Neural progenitor cell (in vitro differentiated cells): ENCODE measurements at regions not wholly inside any gene's neighbourhood (a gene's known extent, or its start where the extent isn't known, plus 50 kb on each side); places are given as distances from the start of the nearest gene placed in this dataset.

Experiments used
- DNase-seq: peaks from one replicate; pipeline ENCODE4 v3.0.0-alpha.2; 2016; ENCODE audit warnings: low spot score
- H2AFZ ChIP-seq: fragments of 200-600 bp; sonication (generic); replicated peaks from 2 replicates; pipeline ENCODE4 v1.6.1; 2016; ENCODE audit warnings: antibody characterized with exemption
- H3F3A ChIP-seq: fragments of 200-600 bp; sonication (generic); 2 replicates; pipeline ENCODE4 v1.6.1; 2016; ENCODE audit warnings: antibody characterized with exemption, low read depth
- H3K27ac ChIP-seq: fragments of 200-600 bp; sonication (generic); 2 replicates; pipeline ENCODE4 v1.5.1; 2016; ENCODE audit warnings: mild to moderate bottlenecking
- H3K27me3 ChIP-seq: fragments of 200-600 bp; sonication (generic); 2 replicates; pipeline ENCODE4 v1.6.1; 2016; ENCODE audit warnings: mild to moderate bottlenecking, moderate library complexity
- H3K36me3 ChIP-seq: fragments of 200-600 bp; sonication (generic); 2 replicates; pipeline ENCODE4 v1.5.1; 2016
- H3K4me1 ChIP-seq: fragments of 200-600 bp; sonication (generic); 2 replicates; pipeline ENCODE4 v1.6.1; 2016; ENCODE audit warnings: mixed run types
- H3K4me2 ChIP-seq: fragments of 200-600 bp; sonication (generic); 2 replicates; pipeline ENCODE4 v1.6.1; 2016
- H3K4me3 ChIP-seq: fragments of 200-600 bp; sonication (generic); 2 replicates; pipeline ENCODE4 v1.5.1; 2016
- H3K79me2 ChIP-seq: fragments of 200-600 bp; sonication (generic); 2 replicates; pipeline ENCODE4 v1.6.1; 2016; ENCODE audit warnings: low read depth
- H3K9ac ChIP-seq: fragments of 200-600 bp; sonication (generic); 2 replicates; pipeline ENCODE4 v1.6.1; 2016
- H3K9me3 ChIP-seq: fragments of 200-600 bp; sonication (generic); 2 replicates; pipeline ENCODE4 v1.5.1; 2016; ENCODE audit warnings: low read depth
- H4K20me1 ChIP-seq: fragments of 200-600 bp; sonication (generic); 2 replicates; pipeline ENCODE4 v1.6.1; 2016; ENCODE audit warnings: low read depth
- H3K27ac Mint-ChIP-seq: 3 replicates; pipeline ENCODE4 v1.8.0; 2021; ENCODE audit warnings: mixed read lengths
- H3K27me3 Mint-ChIP-seq: 2 replicates; pipeline ENCODE4 v1.8.0; 2022; ENCODE audit warnings: low read depth, mild to moderate bottlenecking, inconsistent platforms, moderate library complexity, mixed read lengths; ENCODE audit not compliant: insufficient read depth
- H3K36me3 Mint-ChIP-seq: 3 replicates; pipeline ENCODE4 v1.8.0; 2021; ENCODE audit warnings: mixed read lengths
- H3K4me1 Mint-ChIP-seq: 3 replicates; pipeline ENCODE4 v1.8.0; 2021; ENCODE audit warnings: mixed read lengths
- H3K4me3 Mint-ChIP-seq: 3 replicates; pipeline ENCODE4 v1.8.0; 2021; ENCODE audit warnings: mild to moderate bottlenecking, moderate library complexity, mixed read lengths
- H3K9me3 Mint-ChIP-seq: 3 replicates; pipeline ENCODE4 v1.8.0; 2020; ENCODE audit warnings: mixed read lengths
- CTCF ChIP-seq: fragments of 200-600 bp; sonication (generic); IDR thresholded peaks from 2 replicates; pipeline ENCODE4 v1.5.1; 2017; ENCODE audit warnings: antibody characterized with exemption, mild to moderate bottlenecking
- EZH2 ChIP-seq: fragments of 200-600 bp; sonication (generic); IDR thresholded peaks from 2 replicates; pipeline ENCODE4 v1.6.1; 2017; ENCODE audit warnings: antibody characterized with exemption, mild to moderate bottlenecking, moderate library complexity
- EZH2phosphoT487 ChIP-seq: fragments of 200-600 bp; sonication (generic); IDR thresholded peaks from 2 replicates; pipeline ENCODE4 v1.6.1; 2017; ENCODE audit warnings: antibody characterized with exemption

- no peaks in the 10 kb centered on the region for H3K36me3 ChIP-seq
- no peaks in the 10 kb centered on the region for H3K79me2 ChIP-seq
- no peak overlapping the region for H2AFZ ChIP-seq
- peaks cover 26% of the 10 kb centered on the region for H3F3A ChIP-seq
- no peak overlapping the region for H3K4me2 ChIP-seq
- peaks cover 42% of the 10 kb centered on the region for H3K27me3 ChIP-seq
- TF ChIP-seq EZH2 (no peak), CTCF (no peak), EZH2phosphoT487 (no peak)
- H3K4me1 ChIP-seq, result peaks cover 21% of the 10 kb centered on the region
- no peak overlapping the region for H3K4me3 Mint-ChIP-seq
- H3K4me3 ChIP-seq, result no peak overlapping the region
- peaks cover 13% of the 10 kb centered on the region for H3K27me3 Mint-ChIP-seq
- H3K9me3 Mint-ChIP-seq, result no peaks in the 10 kb centered on the region
- no peaks in the 10 kb centered on the region for H3K36me3 Mint-ChIP-seq
- H3K9me3 ChIP-seq, result no peaks in the 10 kb centered on the region
- peaks cover 32% of the 10 kb centered on the region for H3K4me1 Mint-ChIP-seq
- H4K20me1 ChIP-seq, result no peaks in the 10 kb centered on the region
- no peak overlapping the region for H3K9ac ChIP-seq
- H3K27ac ChIP-seq, result no peak overlapping the region
- H3K27ac Mint-ChIP-seq, result no peak overlapping the region
- no peak for DNase-seq
Measured at GRCh38 chr12:30824311-30824710, 69.6 kb upstream of the CAPRIN2 start.

- peaks cover 27% of the 10 kb centered on the region for H3K4me1 Mint-ChIP-seq
- no peak for DNase-seq
- H3K4me3 Mint-ChIP-seq, result no peak overlapping the region
- H3K27ac Mint-ChIP-seq, result no peak overlapping the region
- Histone ChIP-seq H4K20me1 (no peaks in the 10 kb centered on the region), H3K27ac (no peak overlapping the region), H3K36me3 (no peaks in the 10 kb centered on the region), H3K4me2 (peak overlapping the region; percentile 81), H2AFZ (peak overlapping the region; percentile 96), H3K9me3 (no peaks in the 10 kb centered on the region), H3K79me2 (no peaks in the 10 kb centered on the region), H3K9ac (no peak overlapping the region), H3K4me1 (peaks cover 21% of the 10 kb centered on the region), H3F3A (peaks cover 26% of the 10 kb centered on the region), H3K4me3 (no peak overlapping the region), H3K27me3 (peaks cover 42% of the 10 kb centered on the region)
- no peaks in the 10 kb centered on the region for H3K9me3 Mint-ChIP-seq
- peaks cover 13% of the 10 kb centered on the region for H3K27me3 Mint-ChIP-seq
- H3K36me3 Mint-ChIP-seq, result no peaks in the 10 kb centered on the region
- no peak for TF ChIP-seq EZH2phosphoT487
Measured at GRCh38 chr12:30823764-30824163, 69.0 kb upstream of the CAPRIN2 start.

GRCh38 chr12:30823156-30823699 is 68.5 kb upstream of the CAPRIN2 start:
- Histone ChIP-seq H3K27ac (no peak overlapping the region), H2AFZ (peak overlapping the region; percentile 96), H3K9me3 (no peaks in the 10 kb centered on the region), H3K4me1 (peaks cover 21% of the 10 kb centered on the region), H3K4me3 (peak overlapping the region; percentile 50), H3K27me3 (peaks cover 42% of the 10 kb centered on the region), H3K36me3 (no peaks in the 10 kb centered on the region), H3K9ac (no peak overlapping the region), H3F3A (peaks cover 26% of the 10 kb centered on the region), H3K4me2 (peak overlapping the region; percentile 81), H4K20me1 (no peaks in the 10 kb centered on the region), H3K79me2 (no peaks in the 10 kb centered on the region)
- Mint-ChIP-seq H3K4me1 (peaks cover 27% of the 10 kb centered on the region), H3K9me3 (no peaks in the 10 kb centered on the region), H3K27me3 (peaks cover 13% of the 10 kb centered on the region), H3K27ac (no peak overlapping the region), H3K36me3 (no peaks in the 10 kb centered on the region), H3K4me3 (peak overlapping the region; percentile 74)
- TF ChIP-seq CTCF (peak; percentile 16), EZH2phosphoT487 (no peak)
- DNase-seq, result peak; percentile 59

- H3K36me3 Mint-ChIP-seq, result no peaks in the 10 kb centered on the region
- TF ChIP-seq EZH2 (no peak), EZH2phosphoT487 (no peak), CTCF (no peak)
- peak overlapping the region; percentile 96 for H2AFZ ChIP-seq
- H3K4me1 ChIP-seq, result peaks cover 21% of the 10 kb centered on the region
- H3K27ac ChIP-seq, result no peak overlapping the region
- no peaks in the 10 kb centered on the region for H3K36me3 ChIP-seq
- H3K27me3 ChIP-seq, result peaks cover 42% of the 10 kb centered on the region
- H3K9ac ChIP-seq, result no peak overlapping the region
- no peaks in the 10 kb centered on the region for H3K79me2 ChIP-seq
- peaks cover 27% of the 10 kb centered on the region for H3K4me1 Mint-ChIP-seq
- peak overlapping the region; percentile 74 for H3K4me3 Mint-ChIP-seq
- no peaks in the 10 kb centered on the region for H4K20me1 ChIP-seq
- DNase-seq, result peak; percentile 72
- H3K27me3 Mint-ChIP-seq, result peaks cover 11% of the 10 kb centered on the region
- peak overlapping the region; percentile 81 for H3K4me2 ChIP-seq
- peaks cover 26% of the 10 kb centered on the region for H3F3A ChIP-seq
- H3K9me3 Mint-ChIP-seq, result no peaks in the 10 kb centered on the region
- no peak overlapping the region for H3K27ac Mint-ChIP-seq
- peak overlapping the region; percentile 50 for H3K4me3 ChIP-seq
- no peaks in the 10 kb centered on the region for H3K9me3 ChIP-seq
Measured at GRCh38 chr12:30822385-30823155, 67.8 kb upstream of the CAPRIN2 start.
